D721Med (cell line): ENCODE measurements at regions not wholly inside any gene's neighbourhood (a gene's known extent, or its start where the extent isn't known, plus 50 kb on each side); places are given as distances from the start of the nearest gene placed in this dataset.

Experiments used
- DNase-seq: peaks from one replicate; pipeline ENCODE4 v3.0.0; 2011; ENCODE audit warnings: low spot score; ENCODE audit not compliant: insufficient read length
- FAIRE-seq: peaks from 2 replicates; lab custom pipeline; 2011; peaks lifted over from hg19 to GRCh38; lab: Jason Lieb, UNC
- CTCF ChIP-seq: IDR thresholded peaks from 2 replicates; pipeline ENCODE4 v1.5.1; 2012; ENCODE audit warnings: mild to moderate bottlenecking, control low read depth; ENCODE audit not compliant: insufficient read depth; ENCODE audit errors: missing control alignments

GRCh38 chr11:134667505-134667904 lies 255.5 kb upstream of the B3GAT1 start:
- no peak for TF ChIP-seq CTCF
- FAIRE-seq (no peak), DNase-seq (no peak)

- no peak for TF ChIP-seq CTCF
- FAIRE-seq = no peak
- DNase-seq = no peak
These were observed 255.1 kb upstream of the B3GAT1 start for GRCh38 chr11:134667175-134667500.

- no peak for FAIRE-seq
- TF ChIP-seq CTCF = no peak
- no peak for DNase-seq
These were observed 254.5 kb upstream of the B3GAT1 start for GRCh38 chr11:134666273-134667174.

GRCh38 chr11:134665571-134666270 lies 253.7 kb upstream of the B3GAT1 start:
- FAIRE-seq = no peak
- TF ChIP-seq CTCF = no peak
- no peak for DNase-seq

GRCh38 chr11:134665188-134665535 lies 253.1 kb upstream of the B3GAT1 start:
- FAIRE-seq = no peak
- no peak for TF ChIP-seq CTCF
- DNase-seq = no peak

- no peak for TF ChIP-seq CTCF
- DNase-seq (no peak), FAIRE-seq (no peak)
These were observed 252.6 kb upstream of the B3GAT1 start for GRCh38 chr11:134664447-134665187.
